ENCODE measurements at regions not wholly inside any gene's neighbourhood (a gene's known extent, or its start where the extent isn't known, plus 50 kb on each side); places are given as distances from the start of the nearest gene placed in this dataset.

- whole genome bisulfite sequencing, 2 experiments (ENCODE audit: extremely low coverage in 2 of 2, insufficient read length in 1 of 2): no CpG with 5 or more reads among the region's 1 CpG
- in situ Hi-C loops (cut with MboI; ENCODE audit: low sequenced_read_pairs): no loop called here
- Histone ChIP-seq H3K9me3 (ENCODE audit: control insufficient read depth, insufficient read depth, low read length) (no peaks in the 10 kb centered on the region), H3K18ac (ENCODE audit: low read depth, low read length) (no peak overlapping the region), H2AFZ (replicated peaks; ENCODE audit: low read length, poor library complexity) (no peak overlapping the region), H2BK20ac (ENCODE audit: low read depth, low read length) (no peak overlapping the region), H3K9me1 (ENCODE audit: insufficient read depth, low read length) (no peaks in the 10 kb centered on the region), H3K9ac (ENCODE audit: low read depth, low read length) (no peak overlapping the region), H2BK15ac (ENCODE audit: low read depth, low read length) (no peak overlapping the region), H4K20me1 (ENCODE audit: insufficient read depth, low read length) (no peaks in the 10 kb centered on the region), H3K27me3 (ENCODE audit: control insufficient read depth, insufficient read depth, low read length) (no peaks in the 10 kb centered on the region), H3K36me3 (ENCODE audit: control insufficient read depth, insufficient read depth, low read length) (no peaks in the 10 kb centered on the region), H4K91ac (ENCODE audit: insufficient read depth, low read depth, low read length) (no peak overlapping the region), H3K4me3 (ENCODE audit: insufficient read depth, low read depth, low read length) (no peak overlapping the region), H3K23ac (ENCODE audit: low read depth, low read length) (no peak overlapping the region), H3K4me2 (ENCODE audit: low read depth, low read length) (no peak overlapping the region), H3K27ac (ENCODE audit: insufficient read depth, low read length) (no peak overlapping the region), H3K4ac (ENCODE audit: low read depth, low read length) (no peak overlapping the region), H2BK5ac (ENCODE audit: low read depth, low read length, poor library complexity, severe bottlenecking) (no peak overlapping the region), H2BK120ac (ENCODE audit: low read depth, low read length) (no peak overlapping the region), H2AK5ac (ENCODE audit: low read depth, low read length) (no peak overlapping the region), H4K8ac (ENCODE audit: low read depth in 2 of 2, low read length in 2 of 2) (no peak overlapping the region), H4K5ac (ENCODE audit: low read depth, low read length) (no peak overlapping the region), H3K79me1 (ENCODE audit: low read depth in 1 of 2, low read length in 2 of 2) (no peaks in the 10 kb centered on the region), H3K56ac (ENCODE audit: extremely low read depth, insufficient read depth, low read length) (no peak overlapping the region), H3K4me1 (ENCODE audit: control insufficient read depth, insufficient read depth, low read length) (no peaks in the 10 kb centered on the region), H3K14ac (replicated peaks; ENCODE audit: low read depth, low read length) (no peak overlapping the region), H2AK9ac (replicated peaks; ENCODE audit: low read depth, low read length, poor library complexity) (no peak overlapping the region)
- ATAC-seq (ENCODE audit: low read depth) (no peak; the same call in 1 of the 2 replicates), DNase-seq (no peak)
- dilution Hi-C loops (cut with HindIII; ENCODE audit: low sequenced_read_pairs, unreplicated experiment): no loop called here
- BruUV-seq (replicated peaks): no TSS peak
- TF ChIP-seq CEBPB (IDR thresholded peaks at IDR 0.05; ENCODE audit: low read depth, low read length): no peak
- TF ChIP-seq POLR2A (IDR thresholded peaks at IDR 0.05; ENCODE audit: low read depth, low read length): no peak
- no peak for TF ChIP-seq USF2 (IDR thresholded peaks at IDR 0.05; ENCODE audit: low read depth, low read length)
- TF ChIP-seq SMC3 (IDR thresholded peaks at IDR 0.05; ENCODE audit: low read depth, low read length): no peak
- no peak for TF ChIP-seq MAFK (IDR thresholded peaks at IDR 0.05; ENCODE audit: low read depth, low read length)
- no peak for TF ChIP-seq NFE2L2 (IDR thresholded peaks at IDR 0.05; ENCODE audit: low read depth, low read length)
- TF ChIP-seq ELK1 (IDR thresholded peaks at IDR 0.05; ENCODE audit: borderline replicate concordance, low read depth, low read length): no peak
- TF ChIP-seq RFX5 (IDR thresholded peaks at IDR 0.05; ENCODE audit: low read depth, low read length): no peak
- TF ChIP-seq RCOR1 (IDR thresholded peaks at IDR 0.05; ENCODE audit: insufficient replicate concordance, low read length): no peak
- no peak for TF ChIP-seq RAD21 (IDR thresholded peaks at IDR 0.05; ENCODE audit: low read length)
- ChIA-PET POLR2A (ENCODE audit: unreplicated experiment) (no interaction called here), CTCF (no interaction called here)
- intact Hi-C loops (cut with micrococcal nuclease): no loop called here
Observed at GRCh38 chr10:52383088-52383487, 69.0 kb downstream of the DKK1 start.

Measured in IMR-90 (cell line).